Omental fat pad (tissue), 3 donors: ENCODE measurements at regions not wholly inside any gene's neighbourhood (a gene's known extent, or its start where the extent isn't known, plus 50 kb on each side); places are given as distances from the start of the nearest gene placed in this dataset.

Experiments used
- ATAC-seq: fragments of 150-250 bp; one replicate; pipeline ENCODE4 v1.9.1; 2016; ENCODE audit warnings: mild to moderate bottlenecking, moderate library complexity; ENCODE audit not compliant: low FRiP score
- DNase-seq: peaks from one replicate; pipeline ENCODE4 v3.0.0-alpha.2; 2019; ENCODE audit warnings: low spot score
- CTCF ChIP-seq, 3 donors: fragments of 450-650 bp; IDR thresholded peaks; one replicate each; pipeline ENCODE4 v1.5.1; 2016 to 2017; ENCODE audit warnings: antibody characterized with exemption in 3 of 3, mild to moderate bottlenecking in 3 of 3, moderate library complexity in 2 of 3

GRCh38 chr12:126083926-126084325 lies 1018.7 kb downstream of the AACS start:
- no peak for DNase-seq
- no peak for TF ChIP-seq CTCF (IDR thresholded peaks at IDR 0.05)
- no peak for ATAC-seq

GRCh38 chr12:126084480-126084879 lies 1019.2 kb downstream of the AACS start:
- ATAC-seq (no peak), DNase-seq (no peak)
- no peak for TF ChIP-seq CTCF (IDR thresholded peaks at IDR 0.05)

GRCh38 chr12:126086242-126086641 lies 1021.0 kb downstream of the AACS start:
- no peak for ATAC-seq
- no peak for TF ChIP-seq CTCF (IDR thresholded peaks at IDR 0.05)
- DNase-seq: no peak

GRCh38 chr12:126087692-126088091 lies 1022.5 kb downstream of the AACS start:
- DNase-seq (no peak), ATAC-seq (no peak)
- TF ChIP-seq CTCF (IDR thresholded peaks at IDR 0.05): no peak

GRCh38 chr12:126093908-126094307 lies 1028.7 kb downstream of the AACS start:
- DNase-seq (no peak), ATAC-seq (no peak)
- TF ChIP-seq CTCF (IDR thresholded peaks at IDR 0.05): no peak

GRCh38 chr12:126095748-126096510 lies 1030.7 kb downstream of the AACS start:
- DNase-seq (no peak), ATAC-seq (no peak)
- TF ChIP-seq CTCF (IDR thresholded peaks at IDR 0.05): no peak

- DNase-seq (no peak), ATAC-seq (no peak)
- TF ChIP-seq CTCF (IDR thresholded peaks at IDR 0.05): no peak
Measured at GRCh38 chr12:126106706-126107105, 1041.5 kb downstream of the AACS start.
